Activated gamma-delta T cell treated with anti-CD3 and anti-CD28 coated beads, Interleukin-2, amount 50 U/mL, for 16 hours (primary cell): ENCODE measurements at regions not wholly inside any gene's neighbourhood (a gene's known extent, or its start where the extent isn't known, plus 50 kb on each side); places are given as distances from the start of the nearest gene placed in this dataset.

Source experiments
- DNase-seq: peaks from one replicate; pipeline ENCODE4 v3.0.0-alpha.2; 2020; ENCODE audit warnings: low read depth

- no peak for DNase-seq
These were observed 310.8 kb upstream of the MGAT5 start for GRCh38 chr2:133943108-133943507.

GRCh38 chr2:133945089-133945488, 308.8 kb upstream of the MGAT5 start:
- DNase-seq: no peak

- no peak for DNase-seq
These were observed 306.8 kb upstream of the MGAT5 start for GRCh38 chr2:133947057-133947456.

DNA sequence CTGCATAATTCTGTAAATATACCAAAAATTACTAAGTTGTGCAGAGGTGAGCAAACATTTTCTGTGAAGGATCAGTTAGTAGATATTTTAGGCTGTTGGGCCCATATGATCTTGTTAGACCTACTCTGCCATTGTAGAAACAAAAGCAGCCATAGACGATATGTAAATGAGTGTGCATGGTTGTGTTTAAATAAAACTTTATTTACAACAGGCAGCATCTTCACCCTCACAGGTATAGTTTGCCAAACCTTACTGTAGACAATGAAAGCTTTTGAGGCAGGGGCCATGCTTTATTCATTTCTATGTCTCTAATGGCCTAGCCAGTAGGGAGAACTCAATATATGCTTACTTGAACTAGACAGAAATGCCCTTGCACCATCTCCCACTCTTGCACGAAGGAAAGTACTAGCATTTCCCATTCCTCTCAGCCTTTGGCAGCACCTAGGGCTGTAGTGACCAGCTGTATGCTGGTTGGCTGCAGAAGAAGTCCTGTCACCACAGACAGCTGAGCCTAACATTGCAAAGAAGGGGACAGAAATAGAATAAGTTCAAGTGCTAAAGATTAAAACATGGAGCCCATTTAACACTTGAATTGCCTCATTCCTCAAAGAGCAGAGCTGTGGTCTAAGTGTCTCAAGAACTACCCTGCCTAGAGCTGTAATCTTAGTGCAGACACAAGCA, 305.1 kb upstream of the MGAT5 start:
- DNase-seq: no peak

- DNase-seq: no peak
These were observed 304.3 kb upstream of the MGAT5 start for GRCh38 chr2:133949595-133949994.

GRCh38 chr2:133951209-133951608, 302.7 kb upstream of the MGAT5 start:
- no peak for DNase-seq

DNA sequence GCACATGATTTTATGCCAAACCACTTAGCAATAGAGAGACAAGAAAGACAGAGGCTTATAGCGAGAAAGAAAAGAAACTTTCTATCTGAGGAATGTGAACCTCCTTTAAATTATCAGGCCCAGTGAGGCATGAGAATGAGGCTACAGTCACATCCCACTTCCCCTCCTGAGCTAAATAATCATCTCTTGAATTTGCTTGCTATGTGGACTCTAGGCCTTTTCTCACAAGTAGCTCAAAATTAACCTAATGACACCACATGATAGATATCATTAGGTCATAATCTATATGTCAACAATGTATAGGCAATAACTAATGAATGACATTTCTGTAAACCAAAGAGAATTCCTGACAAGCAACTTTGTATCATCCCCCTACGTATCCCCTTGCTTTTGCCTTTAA, 301.5 kb upstream of the MGAT5 start:
- DNase-seq: no peak

DNA sequence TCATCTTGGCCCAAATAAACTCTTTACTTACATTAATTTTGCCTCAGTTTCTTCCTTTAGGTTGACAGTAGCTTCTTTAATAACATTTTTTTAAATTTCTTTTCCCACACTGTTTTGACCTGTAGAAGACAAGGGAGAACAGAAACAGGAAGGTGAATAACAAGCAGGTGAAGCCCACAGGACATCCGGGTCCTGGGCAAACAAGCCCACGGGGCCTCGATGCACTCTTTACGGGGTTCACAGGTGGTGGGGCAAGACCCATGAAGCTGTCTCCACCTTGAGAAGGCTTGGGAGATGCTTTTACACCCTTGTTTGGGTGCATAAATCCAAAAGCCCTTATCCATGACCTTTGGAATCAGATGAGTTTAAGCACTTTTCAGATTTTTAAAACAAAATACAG, 301.0 kb upstream of the MGAT5 start:
- DNase-seq: no peak

GRCh38 chr2:133953524-133953923, 300.3 kb upstream of the MGAT5 start:
- no peak for DNase-seq

DNA sequence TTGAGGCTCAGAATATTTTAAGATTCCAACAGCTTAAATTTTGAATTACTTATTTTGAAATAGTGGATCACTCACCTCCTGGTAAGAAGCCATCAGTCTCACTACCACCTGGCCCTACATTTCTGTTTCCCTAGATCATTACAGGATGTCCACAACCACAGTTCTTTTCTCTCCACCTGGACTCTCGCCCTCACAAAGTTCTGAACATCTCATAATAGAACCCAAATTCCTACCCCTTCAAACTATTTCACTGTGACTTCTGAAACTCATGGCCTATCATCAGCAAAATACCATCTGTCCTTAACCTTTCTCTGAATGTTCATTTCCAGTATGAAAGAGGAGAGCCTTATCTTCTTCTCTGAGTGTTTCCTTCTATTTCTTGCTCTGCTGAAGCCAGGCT, 299.2 kb upstream of the MGAT5 start:
- no peak for DNase-seq

DNA sequence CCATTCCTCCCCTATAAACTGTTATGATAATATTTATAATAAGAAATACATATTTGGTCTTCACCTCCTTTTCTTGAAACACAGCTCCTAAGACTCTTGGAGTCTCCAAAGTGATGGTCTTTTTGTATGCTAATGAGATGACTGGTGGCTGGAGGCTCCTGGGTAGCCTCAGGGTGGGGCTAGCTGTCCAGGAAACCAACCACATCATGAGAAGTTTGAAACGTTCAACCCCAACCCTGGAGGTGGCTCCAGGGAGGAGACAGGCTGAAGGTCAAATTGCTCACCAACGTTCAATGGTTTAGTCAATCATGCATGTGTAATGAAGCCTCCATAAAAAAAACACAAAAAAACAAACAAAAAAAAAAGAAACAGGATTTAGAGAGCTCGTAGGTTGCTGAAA, 298.7 kb upstream of the MGAT5 start:
- no peak for DNase-seq

- DNase-seq: no peak
These were observed 297.4 kb upstream of the MGAT5 start for GRCh38 chr2:133956434-133956935.

DNA sequence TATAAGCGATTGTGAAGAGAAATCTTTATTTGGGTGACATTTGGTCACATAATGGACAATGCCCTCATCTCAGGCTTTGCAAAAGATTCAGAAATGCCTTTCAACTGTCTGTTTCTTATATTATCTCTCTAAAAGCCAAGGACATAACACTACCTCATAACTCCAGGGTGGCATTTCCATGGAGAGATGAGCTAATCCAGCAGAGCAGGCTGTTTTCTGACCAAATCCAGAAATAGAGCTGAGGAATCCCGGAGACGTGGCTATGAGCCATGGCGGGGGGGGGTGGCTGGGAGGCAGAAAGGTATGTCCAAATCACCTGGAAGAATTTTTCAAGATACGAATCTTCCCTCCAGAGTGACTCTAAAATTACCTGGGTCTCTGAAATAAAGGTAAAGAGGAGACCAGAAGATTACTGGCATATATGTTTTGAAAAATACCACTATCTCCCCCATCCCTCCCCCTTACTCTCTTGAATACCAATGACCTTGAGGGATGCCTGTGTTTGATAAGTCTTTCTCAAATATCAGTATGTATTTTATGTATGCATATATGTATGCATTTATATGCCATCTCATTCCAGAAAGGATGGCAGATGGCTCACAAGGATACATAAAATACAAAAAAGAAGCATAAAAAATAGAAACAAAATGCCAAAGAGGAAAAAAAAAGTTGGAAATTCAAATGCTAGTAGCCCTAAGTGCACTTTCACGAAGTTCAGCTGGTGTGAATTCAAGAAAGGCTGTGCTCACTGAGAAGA, 296.0 kb upstream of the MGAT5 start:
- DNase-seq: no peak

GRCh38 chr2:133959066-133959465, 294.8 kb upstream of the MGAT5 start:
- no peak for DNase-seq

DNA sequence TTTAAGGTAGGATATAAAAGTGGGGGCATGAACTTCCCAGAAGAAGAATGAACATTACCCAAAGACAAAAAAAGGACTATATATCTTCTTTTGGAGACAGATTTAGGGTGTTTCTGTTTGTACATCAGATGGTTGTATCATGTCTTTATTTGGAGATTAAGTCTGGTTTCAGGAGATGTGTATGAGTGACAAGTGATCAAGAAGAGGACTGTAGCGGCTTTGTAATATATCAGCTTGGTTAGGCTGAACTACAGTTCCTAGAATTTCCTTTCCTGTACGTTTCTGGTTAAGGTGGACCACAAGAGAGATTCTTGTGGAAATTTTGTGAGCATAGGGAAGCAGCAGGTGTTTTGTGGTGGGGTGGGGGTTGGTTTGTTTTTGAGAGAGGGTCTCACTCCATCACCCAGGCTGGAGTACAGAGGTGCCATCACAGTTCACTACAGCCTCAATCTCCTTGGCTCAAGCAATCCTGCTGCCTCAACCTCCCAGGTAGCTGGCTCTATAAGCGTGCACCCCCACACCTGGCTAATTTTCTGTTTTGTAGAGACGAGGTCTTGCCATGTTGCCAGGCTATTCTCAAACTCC, 287.1 kb upstream of the MGAT5 start:
- DNase-seq: no peak

DNA sequence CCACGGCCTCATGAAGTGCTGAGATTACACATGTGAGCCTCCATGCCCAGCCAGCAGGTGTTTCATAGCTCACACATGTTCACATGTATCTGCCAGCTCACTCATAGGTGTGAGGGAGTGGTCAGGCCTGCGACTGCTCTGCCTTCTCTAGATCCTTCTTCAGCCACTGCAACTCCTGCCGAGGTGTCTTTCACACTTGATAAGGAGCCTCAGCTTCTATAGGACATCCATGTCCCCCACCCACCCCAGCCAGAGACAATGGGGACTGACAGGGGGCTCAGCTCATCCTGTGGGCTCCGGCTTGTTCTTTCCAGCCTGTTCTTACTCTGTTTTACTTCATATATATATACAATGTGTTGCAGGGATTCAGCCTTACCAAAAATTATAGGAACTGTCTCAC, 286.5 kb upstream of the MGAT5 start:
- DNase-seq: no peak

- no peak for DNase-seq
These were observed 285.4 kb upstream of the MGAT5 start for GRCh38 chr2:133968446-133968845.

GRCh38 chr2:133970641-133971040, 283.2 kb upstream of the MGAT5 start:
- DNase-seq: no peak

DNA sequence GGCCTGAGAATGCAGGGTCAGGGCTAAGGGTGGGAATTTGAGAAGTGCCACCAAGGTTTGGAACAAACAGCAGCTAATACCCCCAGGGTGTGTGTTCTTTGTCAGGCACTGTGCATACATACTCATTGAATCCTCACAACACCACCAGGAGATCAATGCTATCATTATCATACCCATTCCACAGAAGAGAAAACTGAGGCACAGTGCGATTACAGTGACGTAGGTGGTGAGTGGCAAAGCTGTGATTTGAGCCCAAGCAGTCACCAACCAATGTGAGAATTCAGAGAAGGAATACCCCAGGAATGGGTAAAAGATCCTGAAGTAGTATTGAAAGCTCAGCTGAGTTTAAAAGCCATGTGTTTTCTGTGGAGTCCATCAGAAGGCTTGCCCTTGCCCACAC, 281.6 kb upstream of the MGAT5 start:
- DNase-seq: no peak

DNA sequence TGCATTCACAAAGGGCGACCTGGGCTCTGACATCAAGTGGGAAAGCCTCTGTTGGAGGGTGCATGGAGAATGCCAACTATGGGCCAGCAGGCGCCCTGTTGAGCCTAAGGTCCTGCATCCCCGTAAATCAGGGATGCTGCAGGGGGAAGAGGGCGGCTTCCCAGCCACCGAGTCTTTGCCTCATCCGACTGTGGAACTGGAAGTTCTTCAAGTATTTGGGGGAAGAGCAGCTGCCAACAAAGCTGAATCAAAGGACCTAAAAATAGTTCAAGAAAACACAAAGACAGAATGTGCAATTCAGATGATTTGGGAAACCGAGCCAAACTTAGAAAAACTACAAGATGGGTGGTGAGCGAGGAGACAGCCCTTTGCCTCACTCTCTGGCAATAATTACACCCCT, 281.1 kb upstream of the MGAT5 start:
- DNase-seq: no peak

DNA sequence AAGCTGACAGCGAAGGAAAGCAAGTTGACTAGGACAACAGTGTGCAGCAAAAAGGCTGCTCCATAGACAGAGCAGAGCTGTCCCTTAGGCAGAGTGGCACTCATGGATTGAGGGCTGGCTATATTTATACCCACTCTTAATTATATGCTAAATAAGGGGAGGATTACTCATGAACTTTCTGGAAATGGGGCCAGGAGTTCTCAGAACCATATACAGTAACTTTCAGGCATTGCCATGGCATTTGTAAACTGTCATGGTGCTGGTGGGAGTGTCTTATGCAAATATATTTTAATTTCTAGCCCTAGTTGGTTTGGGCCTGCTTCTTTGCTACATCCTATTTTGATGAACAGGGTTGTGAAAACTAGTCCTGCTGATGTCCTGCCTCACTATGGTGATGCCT, 279.5 kb upstream of the MGAT5 start:
- DNase-seq: no peak

- no peak for DNase-seq
These were observed 278.7 kb upstream of the MGAT5 start for GRCh38 chr2:133975135-133975534.

GRCh38 chr2:133975676-133976428, 278.0 kb upstream of the MGAT5 start:
- no peak for DNase-seq
